22Rv1 (cell line): ENCODE measurements at regions not wholly inside any gene's neighbourhood (a gene's known extent, or its start where the extent isn't known, plus 50 kb on each side); places are given as distances from the start of the nearest gene placed in this dataset.

ENCODE experiments used
- ZFX ChIP-seq: fragments of 450-650 bp; IDR thresholded peaks from 2 replicates; pipeline ENCODE4 v1.6.1; 2017; ENCODE audit warnings: antibody characterized with exemption, borderline replicate concordance
- TF ChIP-seq, protein P1 (sequence below): fragments of 450-650 bp; IDR thresholded peaks from 2 replicates; pipeline ENCODE4 v1.5.1; 2017; ENCODE audit warnings: mild to moderate bottlenecking

DNA sequence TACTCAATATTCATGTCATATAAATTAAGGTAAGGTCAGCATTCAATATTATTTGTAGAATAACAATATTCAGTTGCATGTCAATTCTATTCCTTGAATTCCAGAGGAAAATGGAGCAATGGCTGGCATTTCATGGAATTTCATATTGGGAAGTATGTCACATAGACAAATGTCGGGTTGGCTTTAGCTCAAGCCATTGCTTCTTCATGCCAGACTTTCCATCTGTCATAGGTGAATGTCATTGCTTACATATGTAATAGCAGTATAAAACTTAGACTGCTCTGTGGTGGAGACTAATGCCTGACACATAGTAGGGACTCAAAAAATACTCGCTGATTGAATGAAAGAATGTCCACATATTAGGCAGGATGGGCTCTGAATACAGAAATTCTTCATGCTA is 509.6 kb upstream of the CHORDC1 start:
- TF ChIP-seq, protein P1, sequence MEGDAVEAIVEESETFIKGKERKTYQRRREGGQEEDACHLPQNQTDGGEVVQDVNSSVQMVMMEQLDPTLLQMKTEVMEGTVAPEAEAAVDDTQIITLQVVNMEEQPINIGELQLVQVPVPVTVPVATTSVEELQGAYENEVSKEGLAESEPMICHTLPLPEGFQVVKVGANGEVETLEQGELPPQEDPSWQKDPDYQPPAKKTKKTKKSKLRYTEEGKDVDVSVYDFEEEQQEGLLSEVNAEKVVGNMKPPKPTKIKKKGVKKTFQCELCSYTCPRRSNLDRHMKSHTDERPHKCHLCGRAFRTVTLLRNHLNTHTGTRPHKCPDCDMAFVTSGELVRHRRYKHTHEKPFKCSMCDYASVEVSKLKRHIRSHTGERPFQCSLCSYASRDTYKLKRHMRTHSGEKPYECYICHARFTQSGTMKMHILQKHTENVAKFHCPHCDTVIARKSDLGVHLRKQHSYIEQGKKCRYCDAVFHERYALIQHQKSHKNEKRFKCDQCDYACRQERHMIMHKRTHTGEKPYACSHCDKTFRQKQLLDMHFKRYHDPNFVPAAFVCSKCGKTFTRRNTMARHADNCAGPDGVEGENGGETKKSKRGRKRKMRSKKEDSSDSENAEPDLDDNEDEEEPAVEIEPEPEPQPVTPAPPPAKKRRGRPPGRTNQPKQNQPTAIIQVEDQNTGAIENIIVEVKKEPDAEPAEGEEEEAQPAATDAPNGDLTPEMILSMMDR = no peak
- no peak for TF ChIP-seq ZFX
